GM19395 (cell line): ENCODE measurements at regions not wholly inside any gene's neighbourhood (a gene's known extent, or its start where the extent isn't known, plus 50 kb on each side); places are given as distances from the start of the nearest gene placed in this dataset.

Experiments
- ATAC-seq: cut with Tn5 transposase; IDR thresholded peaks from one replicate; pipeline ENCODE4 v1.9.1; 2021; ENCODE audit warnings: mild to moderate bottlenecking, moderate library complexity; ENCODE audit not compliant: unreplicated experiment

- no peak for ATAC-seq
Measured at GRCh38 chr12:67112586-67112985, 156.6 kb upstream of the CAND1 start.

- ATAC-seq = no peak
Measured at GRCh38 chr12:67116134-67116533, 153.0 kb upstream of the CAND1 start.

GRCh38 chr12:67122584-67122983 lies 146.6 kb upstream of the CAND1 start:
- ATAC-seq = no peak

- ATAC-seq = no peak
Measured at GRCh38 chr12:67137256-67137655, 131.9 kb upstream of the CAND1 start.

- ATAC-seq = no peak
Measured at GRCh38 chr12:67141296-67142018, 127.7 kb upstream of the CAND1 start.

GRCh38 chr12:67145692-67146091 lies 123.5 kb upstream of the CAND1 start:
- no peak for ATAC-seq

GRCh38 chr12:67147030-67147429 lies 122.1 kb upstream of the CAND1 start:
- no peak for ATAC-seq

GRCh38 chr12:67147447-67147846 lies 121.7 kb upstream of the CAND1 start:
- ATAC-seq = no peak

GRCh38 chr12:67148265-67148664 lies 120.9 kb upstream of the CAND1 start:
- ATAC-seq = no peak

GRCh38 chr12:67151886-67152285 lies 117.3 kb upstream of the CAND1 start:
- no peak for ATAC-seq

GRCh38 chr12:67152451-67152850 lies 116.7 kb upstream of the CAND1 start:
- no peak for ATAC-seq

- ATAC-seq = no peak
Measured at GRCh38 chr12:67154901-67155300, 114.3 kb upstream of the CAND1 start.

GRCh38 chr12:67155863-67156262 lies 113.3 kb upstream of the CAND1 start:
- ATAC-seq = no peak

GRCh38 chr12:67161322-67161918 lies 107.7 kb upstream of the CAND1 start:
- no peak for ATAC-seq

- no peak for ATAC-seq
Measured at GRCh38 chr12:67173258-67173657, 95.9 kb upstream of the CAND1 start.

GRCh38 chr12:67182551-67182950 lies 86.6 kb upstream of the CAND1 start:
- ATAC-seq = no peak

- no peak for ATAC-seq
Measured at GRCh38 chr12:67193704-67194103, 75.5 kb upstream of the CAND1 start.

- ATAC-seq = no peak
Measured at GRCh38 chr12:67200386-67200785, 68.8 kb upstream of the CAND1 start.

- ATAC-seq = peak; percentile 64
Measured at GRCh38 chr12:67202011-67202677, 67.0 kb upstream of the CAND1 start.

GRCh38 chr12:67202678-67203012 lies 66.5 kb upstream of the CAND1 start:
- ATAC-seq = peak; percentile 97

GRCh38 chr12:67208281-67209067 lies 60.7 kb upstream of the CAND1 start:
- ATAC-seq = no peak

GRCh38 chr12:67211029-67211428 lies 58.1 kb upstream of the CAND1 start:
- ATAC-seq = no peak
